ENCODE measurements at regions not wholly inside any gene's neighbourhood (a gene's known extent, or its start where the extent isn't known, plus 50 kb on each side); places are given as distances from the start of the nearest gene placed in this dataset.

GRCh38 chr20:55540013-55540412 is 465.3 kb downstream of the CBLN4 start:
- no peak for TF ChIP-seq CTCF (IDR thresholded peaks at IDR 0.05)
- TF ChIP-seq EZH2 (IDR thresholded peaks at IDR 0.05; ENCODE audit: borderline replicate concordance, insufficient read depth, low read depth, low read length, poor library complexity, severe bottlenecking): no peak
